DOHH2 (cell line): ENCODE measurements at regions not wholly inside any gene's neighbourhood (a gene's known extent, or its start where the extent isn't known, plus 50 kb on each side); places are given as distances from the start of the nearest gene placed in this dataset.

Experiments
- H3F3A ChIP-seq: fragments of 200-600 bp; sonication (generic), shearing (Covaris generic); 2 replicates; pipeline ENCODE4 v1.6.0; 2016; ENCODE audit warnings: antibody characterized with exemption, mild to moderate bottlenecking; ENCODE audit not compliant: control insufficient read depth, insufficient read depth
- H3K27ac ChIP-seq: fragments of 200-600 bp; sonication (generic); 2 replicates; pipeline ENCODE4 v1.5.1; 2014; ENCODE audit warnings: low read depth, mild to moderate bottlenecking, low read length, moderate library complexity
- H3K27me3 ChIP-seq: fragments of 200-600 bp; sonication (generic); 2 replicates; pipeline ENCODE4 v1.6.1; 2014; ENCODE audit warnings: mild to moderate bottlenecking, low read length, mixed read lengths; ENCODE audit not compliant: control insufficient read depth
- H3K36me3 ChIP-seq: fragments of 200-600 bp; sonication (generic); 2 replicates; pipeline ENCODE4 v1.6.1; 2014; ENCODE audit warnings: mild to moderate bottlenecking, low read length, moderate library complexity, mixed read lengths; ENCODE audit not compliant: control insufficient read depth
- H3K4me1 ChIP-seq: fragments of 200-600 bp; sonication (generic); 2 replicates; pipeline ENCODE4 v1.6.1; 2014; ENCODE audit warnings: mild to moderate bottlenecking, low read length, mixed read lengths; ENCODE audit not compliant: control insufficient read depth
- H3K4me2 ChIP-seq: fragments of 200-600 bp; sonication (generic); 2 replicates; pipeline ENCODE4 v1.6.0; 2014; ENCODE audit warnings: mild to moderate bottlenecking, low read length, moderate library complexity
- H3K4me3 ChIP-seq: fragments of 200-600 bp; sonication (generic); 2 replicates; pipeline ENCODE4 v1.5.1; 2014; ENCODE audit warnings: mild to moderate bottlenecking, low read length, mixed read lengths
- H3K79me2 ChIP-seq: fragments of 200-600 bp; sonication (generic); 2 replicates; pipeline ENCODE4 v1.6.1; 2014; ENCODE audit warnings: mild to moderate bottlenecking, low read length, mixed read lengths; ENCODE audit not compliant: control insufficient read depth
- H3K9me2 ChIP-seq: fragments of 200-600 bp; sonication (generic); replicated peaks from 2 replicates; pipeline ENCODE4 v1.6.1; 2014; ENCODE audit warnings: mild to moderate bottlenecking, low read length, mixed read lengths; ENCODE audit not compliant: control insufficient read depth
- H3K9me3 ChIP-seq: fragments of 200-600 bp; sonication (generic); 2 replicates; pipeline ENCODE4 v1.6.1; 2014; ENCODE audit warnings: antibody characterized with exemption, low read length, mixed read lengths; ENCODE audit not compliant: control insufficient read depth, insufficient read depth
- H4K20me1 ChIP-seq: fragments of 200-600 bp; sonication (generic); 2 replicates; pipeline ENCODE4 v1.6.0; 2014; ENCODE audit warnings: low read depth, mild to moderate bottlenecking, antibody characterized with exemption, low read length, moderate library complexity; ENCODE audit not compliant: control insufficient read depth, insufficient read depth
- EZH2phosphoT487 ChIP-seq: fragments of 200-600 bp; sonication (generic); IDR thresholded peaks from 2 replicates; pipeline ENCODE4 v1.6.1; 2017; ENCODE audit warnings: borderline replicate concordance, mild to moderate bottlenecking, antibody characterized with exemption, low read length, moderate library complexity, mixed read lengths
- TF ChIP-seq, protein P1 (sequence below): fragments of 200-600 bp; sonication (generic); IDR thresholded peaks from one replicate; pipeline ENCODE4 v1.5.1; 2014; ENCODE audit warnings: antibody characterized with exemption, mild to moderate bottlenecking, low read depth, low read length; ENCODE audit not compliant: poor library complexity, severe bottlenecking

DNA sequence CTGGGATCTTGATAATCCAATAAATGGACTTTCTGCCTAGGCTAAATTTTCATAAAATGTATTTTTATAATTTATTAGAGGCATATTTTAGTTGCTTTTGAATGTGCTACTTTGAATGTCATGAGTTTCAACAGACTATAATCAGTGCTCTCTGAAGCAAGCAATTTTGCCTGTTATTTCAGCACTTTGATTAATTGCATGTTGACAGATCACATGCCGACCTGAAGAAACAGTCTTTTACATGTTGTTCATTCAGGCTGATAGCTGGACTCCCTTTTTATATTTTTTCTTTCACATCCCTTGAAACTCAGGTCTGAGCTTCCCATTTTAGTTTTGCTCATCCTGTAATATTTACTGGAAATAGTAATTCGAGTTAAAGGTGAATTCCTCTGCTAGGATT, 341.0 kb downstream of the NAP1L3 start:
- Histone ChIP-seq H4K20me1 (no peaks in the 10 kb centered on the region), H3K27ac (no peak overlapping the region), H3K4me2 (no peak overlapping the region), H3K36me3 (no peaks in the 10 kb centered on the region), H3K79me2 (no peaks in the 10 kb centered on the region), H3K9me3 (no peaks in the 10 kb centered on the region), H3K9me2 (no peaks in the 10 kb centered on the region), H3K4me1 (no peaks in the 10 kb centered on the region), H3F3A (no peaks in the 10 kb centered on the region), H3K27me3 (no peaks in the 10 kb centered on the region), H3K4me3 (no peak overlapping the region)
- no peak for TF ChIP-seq EZH2phosphoT487
- TF ChIP-seq, protein P1, sequence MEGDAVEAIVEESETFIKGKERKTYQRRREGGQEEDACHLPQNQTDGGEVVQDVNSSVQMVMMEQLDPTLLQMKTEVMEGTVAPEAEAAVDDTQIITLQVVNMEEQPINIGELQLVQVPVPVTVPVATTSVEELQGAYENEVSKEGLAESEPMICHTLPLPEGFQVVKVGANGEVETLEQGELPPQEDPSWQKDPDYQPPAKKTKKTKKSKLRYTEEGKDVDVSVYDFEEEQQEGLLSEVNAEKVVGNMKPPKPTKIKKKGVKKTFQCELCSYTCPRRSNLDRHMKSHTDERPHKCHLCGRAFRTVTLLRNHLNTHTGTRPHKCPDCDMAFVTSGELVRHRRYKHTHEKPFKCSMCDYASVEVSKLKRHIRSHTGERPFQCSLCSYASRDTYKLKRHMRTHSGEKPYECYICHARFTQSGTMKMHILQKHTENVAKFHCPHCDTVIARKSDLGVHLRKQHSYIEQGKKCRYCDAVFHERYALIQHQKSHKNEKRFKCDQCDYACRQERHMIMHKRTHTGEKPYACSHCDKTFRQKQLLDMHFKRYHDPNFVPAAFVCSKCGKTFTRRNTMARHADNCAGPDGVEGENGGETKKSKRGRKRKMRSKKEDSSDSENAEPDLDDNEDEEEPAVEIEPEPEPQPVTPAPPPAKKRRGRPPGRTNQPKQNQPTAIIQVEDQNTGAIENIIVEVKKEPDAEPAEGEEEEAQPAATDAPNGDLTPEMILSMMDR = no peak

DNA sequence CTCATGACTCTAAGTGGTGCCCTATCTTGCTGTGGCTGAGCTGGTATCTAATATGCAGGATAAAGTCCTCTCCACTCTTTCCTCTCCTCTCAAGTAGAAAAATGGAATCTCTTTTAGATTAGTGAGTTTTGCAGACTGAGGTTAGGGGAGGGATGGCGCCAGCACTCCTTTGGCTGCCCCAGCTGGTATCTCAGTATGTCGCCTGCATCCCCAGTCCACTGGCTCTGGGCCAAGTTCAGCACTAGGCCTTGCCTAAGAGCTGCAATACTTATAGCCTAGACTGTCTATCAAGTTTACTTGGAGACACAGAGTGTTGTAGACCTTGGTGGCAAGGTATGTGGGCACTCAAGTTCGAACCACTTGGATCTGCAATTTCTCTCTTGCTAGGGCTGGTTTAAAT, 351.3 kb downstream of the NAP1L3 start:
- no peaks in the 10 kb centered on the region for H3K27me3 ChIP-seq
- H3K9me2 ChIP-seq = no peaks in the 10 kb centered on the region

DNA sequence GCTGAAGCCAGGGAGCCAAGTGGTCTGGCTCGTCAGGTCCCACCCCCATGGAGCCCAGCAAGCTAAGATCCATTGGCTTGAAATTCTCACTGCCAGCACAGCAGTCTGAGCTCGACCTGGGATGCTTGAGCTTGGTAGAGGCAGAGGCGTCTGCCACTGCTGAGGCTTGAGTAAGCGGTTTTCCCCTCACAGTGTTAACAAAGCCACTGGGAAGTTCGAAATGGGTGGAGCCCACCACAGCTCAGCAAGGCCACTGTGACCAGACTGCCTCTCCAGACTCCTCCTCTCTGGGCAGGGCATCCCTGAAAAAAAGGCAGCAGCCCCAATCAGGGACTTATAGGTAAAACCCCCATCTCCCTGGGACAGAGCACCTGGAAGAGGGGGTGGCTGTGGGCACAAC, 353.8 kb downstream of the NAP1L3 start:
- Histone ChIP-seq H3K79me2 (no peaks in the 10 kb centered on the region), H3K4me3 (no peak overlapping the region), H3K36me3 (no peaks in the 10 kb centered on the region), H3F3A (no peaks in the 10 kb centered on the region), H3K27me3 (no peaks in the 10 kb centered on the region), H3K9me3 (no peaks in the 10 kb centered on the region), H3K4me1 (no peaks in the 10 kb centered on the region), H4K20me1 (no peaks in the 10 kb centered on the region), H3K9me2 (no peaks in the 10 kb centered on the region), H3K4me2 (no peak overlapping the region), H3K27ac (no peak overlapping the region)
- TF ChIP-seq, protein P1 = no peak
- TF ChIP-seq EZH2phosphoT487 = no peak

More for the DNA sequence above, 351.3 kb downstream of the NAP1L3 start:
- Histone ChIP-seq H3K79me2 (no peaks in the 10 kb centered on the region), H3K4me3 (no peak overlapping the region), H3K4me1 (no peaks in the 10 kb centered on the region), H3K36me3 (no peaks in the 10 kb centered on the region), H3F3A (no peaks in the 10 kb centered on the region), H3K9me3 (no peaks in the 10 kb centered on the region), H3K27ac (no peak overlapping the region), H4K20me1 (no peaks in the 10 kb centered on the region), H3K4me2 (no peak overlapping the region)
- TF ChIP-seq, protein P1 = no peak
